AG04450 (cell line): ENCODE measurements at regions not wholly inside any gene's neighbourhood (a gene's known extent, or its start where the extent isn't known, plus 50 kb on each side); places are given as distances from the start of the nearest gene placed in this dataset.

Source experiments
- CTCF ChIA-PET: fragments of 300-600, 350-600 bp; formaldehyde crosslinking; extraction: SDS; loops from one replicate; lab custom pipeline; 2022; ENCODE audit warnings: antibody characterized with exemption, inconsistent platforms; lab: Charles Lee
- POLR2A ChIA-PET: fragments of 350-600 bp; formaldehyde crosslinking; extraction: SDS; loops from one replicate; lab custom pipeline; 2021; ENCODE audit warnings: antibody characterized with exemption, inconsistent platforms; lab: Yijun Ruan, JAX
- DNase-seq: peaks from one replicate; pipeline ENCODE4 v3.0.0-alpha.2; 2011; ENCODE audit warnings: low read depth, low spot score
- H3K27ac ChIP-seq: one replicate; pipeline ENCODE4 v1.5.1; 2012; ENCODE audit warnings: low read depth, low read length, control low read depth
- H3K27me3 ChIP-seq: one replicate; pipeline ENCODE4 v1.6.0; 2012; ENCODE audit warnings: low read length; ENCODE audit not compliant: control insufficient read depth, insufficient read depth
- H3K4me3 ChIP-seq: 2 replicates; pipeline ENCODE4 v1.5.1; 2011; ENCODE audit warnings: mild to moderate bottlenecking, low read depth, low read length, control low read depth
- H3K9me3 ChIP-seq: 2 replicates; pipeline ENCODE4 v1.5.1; 2012; ENCODE audit warnings: low read length; ENCODE audit not compliant: control insufficient read depth, insufficient read depth
- TF ChIP-seq, protein P1 (sequence below): IDR thresholded peaks from 2 replicates; pipeline ENCODE4 v1.5.1; 2011; ENCODE audit warnings: low read depth, low read length, control low read depth, inconsistent platforms

- no peak overlapping the region for H3K4me3 ChIP-seq
- ChIA-PET CTCF (no interaction called here), POLR2A (no interaction called here)
- H3K27me3 ChIP-seq, result no peaks in the 10 kb centered on the region
- H3K9me3 ChIP-seq, result no peaks in the 10 kb centered on the region
- DNase-seq, result no peak
- TF ChIP-seq, protein P1, sequence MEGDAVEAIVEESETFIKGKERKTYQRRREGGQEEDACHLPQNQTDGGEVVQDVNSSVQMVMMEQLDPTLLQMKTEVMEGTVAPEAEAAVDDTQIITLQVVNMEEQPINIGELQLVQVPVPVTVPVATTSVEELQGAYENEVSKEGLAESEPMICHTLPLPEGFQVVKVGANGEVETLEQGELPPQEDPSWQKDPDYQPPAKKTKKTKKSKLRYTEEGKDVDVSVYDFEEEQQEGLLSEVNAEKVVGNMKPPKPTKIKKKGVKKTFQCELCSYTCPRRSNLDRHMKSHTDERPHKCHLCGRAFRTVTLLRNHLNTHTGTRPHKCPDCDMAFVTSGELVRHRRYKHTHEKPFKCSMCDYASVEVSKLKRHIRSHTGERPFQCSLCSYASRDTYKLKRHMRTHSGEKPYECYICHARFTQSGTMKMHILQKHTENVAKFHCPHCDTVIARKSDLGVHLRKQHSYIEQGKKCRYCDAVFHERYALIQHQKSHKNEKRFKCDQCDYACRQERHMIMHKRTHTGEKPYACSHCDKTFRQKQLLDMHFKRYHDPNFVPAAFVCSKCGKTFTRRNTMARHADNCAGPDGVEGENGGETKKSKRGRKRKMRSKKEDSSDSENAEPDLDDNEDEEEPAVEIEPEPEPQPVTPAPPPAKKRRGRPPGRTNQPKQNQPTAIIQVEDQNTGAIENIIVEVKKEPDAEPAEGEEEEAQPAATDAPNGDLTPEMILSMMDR, result no peak
- no peak overlapping the region for H3K27ac ChIP-seq
Observed at GRCh38 chr2:63777816-63778215, 63.9 kb upstream of the UGP2 start.

DNA sequence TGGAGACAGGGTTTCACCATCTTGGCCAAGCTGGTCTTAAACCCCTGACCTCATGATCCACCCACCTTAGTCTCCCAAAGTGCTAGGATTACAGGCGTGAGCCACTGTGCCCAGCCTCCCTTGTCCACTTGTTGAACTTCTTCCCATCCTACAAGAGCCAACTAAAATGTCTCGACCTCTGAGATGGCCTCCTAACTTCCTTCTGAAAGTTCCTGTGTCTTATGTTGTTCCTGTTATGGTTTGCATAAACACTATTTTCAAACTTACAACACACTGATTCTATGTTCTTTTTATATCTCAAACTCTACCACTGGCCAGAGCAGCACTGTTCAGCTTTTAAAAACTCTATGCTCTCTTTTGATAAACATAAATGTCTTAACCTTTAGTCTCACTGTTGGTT, 63.3 kb upstream of the UGP2 start:
- ChIA-PET POLR2A (no interaction called here), CTCF (no interaction called here)
- H3K9me3 ChIP-seq, result no peaks in the 10 kb centered on the region
- no peak for DNase-seq
- TF ChIP-seq, protein P1, result no peak
- no peak overlapping the region for H3K4me3 ChIP-seq
- H3K27me3 ChIP-seq, result no peaks in the 10 kb centered on the region
- no peak overlapping the region for H3K27ac ChIP-seq

GRCh38 chr2:63780518-63781155, 61.1 kb upstream of the UGP2 start:
- no peak for DNase-seq
- CTCF ChIA-PET, result no interaction called here

GRCh38 chr2:63784461-63784860, 57.2 kb upstream of the UGP2 start:
- Histone ChIP-seq H3K9me3 (no peaks in the 10 kb centered on the region), H3K27ac (no peak overlapping the region), H3K27me3 (no peaks in the 10 kb centered on the region), H3K4me3 (no peak overlapping the region)
- TF ChIP-seq, protein P1, result no peak
- POLR2A ChIA-PET, result no interaction called here
- CTCF ChIA-PET, result interaction anchor here (1.1 kb wide), 1 partner anchor 76 kb away, joined by 3 read pairs; no protein-coding TSS in a partner anchor
- no peak for DNase-seq

More at GRCh38 chr2:63780518-63781155, 61.1 kb upstream of the UGP2 start:
- TF ChIP-seq, protein P1, result no peak
- Histone ChIP-seq H3K27me3 (no peaks in the 10 kb centered on the region), H3K4me3 (no peak overlapping the region), H3K27ac (no peak overlapping the region), H3K9me3 (no peaks in the 10 kb centered on the region)
- POLR2A ChIA-PET, result no interaction called here

GRCh38 chr2:63785096-63785495, 56.6 kb upstream of the UGP2 start:
- ChIA-PET POLR2A (no interaction called here), CTCF (no interaction called here)
- H3K27ac ChIP-seq, result no peak overlapping the region
- no peaks in the 10 kb centered on the region for H3K9me3 ChIP-seq
- H3K27me3 ChIP-seq, result no peaks in the 10 kb centered on the region
- H3K4me3 ChIP-seq, result no peak overlapping the region
- TF ChIP-seq, protein P1, result no peak
- DNase-seq, result no peak
